ENCODE measurements at regions not wholly inside any gene's neighbourhood (a gene's known extent, or its start where the extent isn't known, plus 50 kb on each side); places are given as distances from the start of the nearest gene placed in this dataset.
"Not testable (repeated sequence)": the region's sequence is repeated elsewhere in the genome, so short reads cannot be mapped to it uniquely, and the experiment has no call there.

- in situ Hi-C loops (cut with HindIII; ENCODE audit: low pct_unique_long_range_greater_than_20kb, low sequenced_read_pairs); intact Hi-C loops (cut with micrococcal nuclease; ENCODE audit: unreplicated experiment); ATAC-seq; DNase-seq (ENCODE audit: low read depth, low spot score); H3K4me3 ChIP-seq (ENCODE audit: low read depth in 2 of 2, low read length in 2 of 2); H3K27ac ChIP-seq (ENCODE audit: low read length); CTCF ChIA-PET; BruUV-seq (replicated peaks); H3K9me3 ChIP-seq (ENCODE audit: control insufficient read depth, insufficient read depth, low read depth, low read length); H3K36me3 ChIP-seq (ENCODE audit: control insufficient read depth, insufficient read depth, low read length); H3K27me3 ChIP-seq (ENCODE audit: control insufficient read depth, insufficient read depth, low read length): not testable (repeated sequence)
- POLR2A ChIA-PET, result interaction anchor here (0.6 kb wide), 1 partner anchor 140 kb away, joined by 3 read pairs; no protein-coding TSS in a partner anchor
- H3K4me1 ChIP-seq (ENCODE audit: control insufficient read depth, insufficient read depth, low read length), result peaks cover 22% of the 10 kb centered on the region
These were observed 135.8 kb upstream of the ELL2 start for GRCh38 chr5:96097488-96097887.

- H3K4me3 ChIP-seq (ENCODE audit: low read depth in 2 of 2, low read length in 2 of 2), result no peak overlapping the region
- H3K36me3 ChIP-seq (ENCODE audit: control insufficient read depth, insufficient read depth, low read length), result no peaks in the 10 kb centered on the region
- TF ChIP-seq REST (IDR thresholded peaks at IDR 0.05; ENCODE audit: insufficient read depth in 1 of 2, low read depth in 2 of 2, low read length in 1 of 2), result no peak
- TF ChIP-seq SIN3A (IDR thresholded peaks at IDR 0.05; ENCODE audit: borderline replicate concordance, insufficient read depth, low read depth, low read length), result no peak
- no peak for TF ChIP-seq TCF7L2 (IDR thresholded peaks at IDR 0.05; ENCODE audit: low read depth, low read length)
- no peak for TF ChIP-seq POLR2AphosphoS5 (IDR thresholded peaks at IDR 0.05; ENCODE audit: low read depth, low read length)
- no peak for TF ChIP-seq CTCF (IDR thresholded peaks at IDR 0.05)
- ATAC-seq (no peak), DNase-seq (ENCODE audit: low read depth, low spot score) (no peak)
- H3K27me3 ChIP-seq (ENCODE audit: control insufficient read depth, insufficient read depth, low read length), result no peaks in the 10 kb centered on the region
- in situ Hi-C loops (cut with HindIII; ENCODE audit: low pct_unique_long_range_greater_than_20kb, low sequenced_read_pairs) (no loop called here), intact Hi-C loops (cut with micrococcal nuclease; ENCODE audit: unreplicated experiment) (no loop called here)
- H3K9me3 ChIP-seq (ENCODE audit: control insufficient read depth, insufficient read depth, low read depth, low read length), result no peaks in the 10 kb centered on the region
- H3K27ac ChIP-seq (ENCODE audit: low read length), result peak overlapping the region; percentile 84; the same call in 1 of the 2 replicates
- BruUV-seq (replicated peaks), result no TSS peak
- CTCF ChIA-PET, result no interaction called here
- POLR2A ChIA-PET, result no interaction called here
- peaks cover 22% of the 10 kb centered on the region for H3K4me1 ChIP-seq (ENCODE audit: control insufficient read depth, insufficient read depth, low read length)
These were observed 135.1 kb upstream of the ELL2 start for GRCh38 chr5:96096724-96097123.

- ChIA-PET CTCF (interaction anchor here (0.7 kb wide), 1 partner anchor 20 kb away, joined by 4 read pairs; no protein-coding TSS in a partner anchor), POLR2A (no interaction called here)
- no peak for TF ChIP-seq CTCF (IDR thresholded peaks at IDR 0.05)
- TF ChIP-seq SIN3A (IDR thresholded peaks at IDR 0.05; ENCODE audit: borderline replicate concordance, insufficient read depth, low read depth, low read length), result no peak
- no peak for TF ChIP-seq TCF7L2 (IDR thresholded peaks at IDR 0.05; ENCODE audit: low read depth, low read length)
- TF ChIP-seq REST (IDR thresholded peaks at IDR 0.05; ENCODE audit: insufficient read depth in 1 of 2, low read depth in 2 of 2, low read length in 1 of 2), result no peak
- TF ChIP-seq POLR2AphosphoS5 (IDR thresholded peaks at IDR 0.05; ENCODE audit: low read depth, low read length), result no peak
- intact Hi-C loops (cut with micrococcal nuclease; ENCODE audit: unreplicated experiment) (no loop called here), in situ Hi-C loops (cut with HindIII; ENCODE audit: low pct_unique_long_range_greater_than_20kb, low sequenced_read_pairs) (no loop called here)
- DNase-seq (ENCODE audit: low read depth, low spot score) (no peak), ATAC-seq (no peak)
- H3K36me3 ChIP-seq (ENCODE audit: control insufficient read depth, insufficient read depth, low read length), result no peaks in the 10 kb centered on the region
- peaks cover 22% of the 10 kb centered on the region for H3K4me1 ChIP-seq (ENCODE audit: control insufficient read depth, insufficient read depth, low read length)
- H3K4me3 ChIP-seq (ENCODE audit: low read depth in 2 of 2, low read length in 2 of 2), result no peak overlapping the region
- BruUV-seq (replicated peaks), result no TSS peak
- H3K27ac ChIP-seq (ENCODE audit: low read length), result peak overlapping the region; percentile 84
- no peaks in the 10 kb centered on the region for H3K9me3 ChIP-seq (ENCODE audit: control insufficient read depth, insufficient read depth, low read depth, low read length)
- H3K27me3 ChIP-seq (ENCODE audit: control insufficient read depth, insufficient read depth, low read length), result no peaks in the 10 kb centered on the region
These were observed 133.3 kb upstream of the ELL2 start for GRCh38 chr5:96094904-96095303.
